Esophagus squamous epithelium (tissue), 5 donors: ENCODE measurements at regions not wholly inside any gene's neighbourhood (a gene's known extent, or its start where the extent isn't known, plus 50 kb on each side); places are given as distances from the start of the nearest gene placed in this dataset.
A peak's percentile ranks its signal among the peaks of the same experiment; 100 is the strongest.

ENCODE experiments used
- DNase-seq: peaks from one replicate; lab custom pipeline; 2025; lab: John Stamatoyannopoulos, UW
- H3K27ac ChIP-seq, 4 donors: fragments of 200-600 bp; sonication (generic); one replicate each; pipeline ENCODE4 v1.5.1; 2016 to 2019; ENCODE audit warnings: mild to moderate bottlenecking in 1 of 4
- H3K27me3 ChIP-seq, 4 donors: fragments of 200-600 bp; sonication (generic); 1 replicate in 3 of 4; 2 replicates in 1 of 4; pipeline versions ENCODE4 v1.5.1 to v1.6.0; 2017 to 2021; ENCODE audit warnings: antibody characterized with exemption in 1 of 4
- H3K36me3 ChIP-seq, 3 donors: fragments of 200-600 bp; sonication (generic); one replicate each; pipeline ENCODE4 v1.5.1; 2016 to 2019
- H3K4me1 ChIP-seq, 3 donors: fragments of 200-600 bp; sonication (generic); one replicate each; pipeline ENCODE4 v1.5.1; 2017 to 2019
- H3K4me3 ChIP-seq, 4 donors: fragments of 200-600 bp; sonication (generic); 1 replicate in 3 of 4; 2 replicates in 1 of 4; pipeline ENCODE4 v1.5.1; 2016 to 2019; ENCODE audit warnings: mild to moderate bottlenecking in 2 of 4, moderate library complexity in 1 of 4
- H3K9me3 ChIP-seq, 3 donors: fragments of 200-600 bp; sonication (generic); one replicate each; pipeline ENCODE4 v1.5.1; 2016 to 2019
- CTCF ChIP-seq, 6 experiments: fragments of 450-650 bp in 4 of 6; fragments of 200-600 bp in 2 of 6; sonication (generic) in 2 of 6; IDR thresholded peaks; one replicate each; pipeline ENCODE4 v1.5.1; 2016 to 2019; ENCODE audit warnings: antibody characterized with exemption in 6 of 6, mild to moderate bottlenecking in 4 of 6, moderate library complexity in 4 of 6
- POLR2A ChIP-seq, 4 donors: fragments of 450-650 bp; IDR thresholded peaks; one replicate each; pipeline ENCODE4 v1.6.1; 2017; ENCODE audit warnings: antibody characterized with exemption in 4 of 4, mild to moderate bottlenecking in 4 of 4, moderate library complexity in 3 of 4
- WGBS, 2 donors: methylation state at CpG; one replicate each; pipeline ENCODE4 v1.1.5; 2018; 5-methylcytosine and 5-hydroxymethylcytosine counted together
- intact Hi-C: fragments of 100-400 bp; cut with DNase I; formaldehyde crosslinking; loops from one replicate; pipeline ENCODE4 v1.15.0; 2022
- donor health status: DM: yes; HTN: yes; CAD: no.

GRCh38 chrX:37904833-37905232, 57.5 kb upstream of the DYNLT3 start:
- H3K27me3 ChIP-seq, result peaks cover 0 to 21% (median 0%) of the 10 kb centered on the region in 4 donors
- 77% methylated on average over 2 of the region's 2 CpGs; no CpG with 5 or more reads in 1 of the 2 donors for WGBS, 2 donors
- DNase-seq, result no peak
- no peaks in the 10 kb centered on the region for H3K9me3 ChIP-seq
- no peaks in the 10 kb centered on the region for H3K36me3 ChIP-seq
- H3K4me3 ChIP-seq, result no peak overlapping the region
- peaks cover 0 to 8% (median 0%) of the 10 kb centered on the region in 3 donors for H3K4me1 ChIP-seq
- no peak overlapping the region for H3K27ac ChIP-seq
- intact Hi-C loops, result no loop called here
- TF ChIP-seq POLR2A (IDR thresholded peaks at IDR 0.05), result no peak
- no peak for TF ChIP-seq CTCF (IDR thresholded peaks at IDR 0.05)

- intact Hi-C loops, result no loop called here
- Histone ChIP-seq H3K27me3 (peaks cover 0 to 21% (median 0%) of the 10 kb centered on the region in 4 donors), H3K4me3 (peak overlapping the region in 1 of 4 donors; percentile 18), H3K36me3 (no peaks in the 10 kb centered on the region), H3K27ac (no peak overlapping the region), H3K4me1 (peaks cover 0 to 8% (median 0%) of the 10 kb centered on the region in 3 donors), H3K9me3 (no peaks in the 10 kb centered on the region)
- no peak for DNase-seq
- 0 to 40% methylated on average over 2 to 7 of the region's 36 CpGs for WGBS, 2 donors
- TF ChIP-seq CTCF (IDR thresholded peaks at IDR 0.05) (no peak), POLR2A (IDR thresholded peaks at IDR 0.05) (no peak)
Measured at GRCh38 chrX:37905436-37906147, 58.2 kb upstream of the DYNLT3 start.

- whole genome bisulfite sequencing, 2 donors, result 26 to 57% methylated on average over 10 to 11 of the region's 11 CpGs
- H3K27ac ChIP-seq, result no peak overlapping the region
- H3K4me3 ChIP-seq, result no peak overlapping the region
- TF ChIP-seq CTCF (IDR thresholded peaks at IDR 0.05) (no peak), POLR2A (IDR thresholded peaks at IDR 0.05) (no peak)
- intact Hi-C loops, result no loop called here
- H3K9me3 ChIP-seq, result no peaks in the 10 kb centered on the region
- peaks cover 0 to 8% (median 0%) of the 10 kb centered on the region in 3 donors for H3K4me1 ChIP-seq
- no peak for DNase-seq
- H3K27me3 ChIP-seq, result peaks cover 0 to 21% (median 0%) of the 10 kb centered on the region in 4 donors
- no peaks in the 10 kb centered on the region for H3K36me3 ChIP-seq
Measured at GRCh38 chrX:37906357-37906756, 59.0 kb upstream of the DYNLT3 start.

GRCh38 chrX:37910186-37910585, 62.8 kb upstream of the DYNLT3 start:
- WGBS, 2 donors, result 90 to 100% methylated on average over 1 of the region's 1 CpG
- Histone ChIP-seq H3K27me3 (peaks cover 0 to 19% (median 0%) of the 10 kb centered on the region in 4 donors), H3K27ac (no peak overlapping the region), H3K4me1 (peaks cover 0 to 8% (median 0%) of the 10 kb centered on the region in 3 donors), H3K9me3 (no peaks in the 10 kb centered on the region), H3K36me3 (no peaks in the 10 kb centered on the region), H3K4me3 (no peak overlapping the region)
- intact Hi-C loops, result no loop called here
- no peak for DNase-seq
- TF ChIP-seq POLR2A (IDR thresholded peaks at IDR 0.05), result no peak

GRCh38 chrX:37912304-37912703, 64.9 kb upstream of the DYNLT3 start:
- TF ChIP-seq CTCF (IDR thresholded peaks at IDR 0.05) (no peak), POLR2A (IDR thresholded peaks at IDR 0.05) (no peak)
- Histone ChIP-seq H3K9me3 (no peaks in the 10 kb centered on the region), H3K36me3 (no peaks in the 10 kb centered on the region), H3K27ac (no peak overlapping the region), H3K4me1 (no peaks in the 10 kb centered on the region), H3K4me3 (no peak overlapping the region), H3K27me3 (no peaks in the 10 kb centered on the region)
- intact Hi-C loops, result no loop called here
- no peak for DNase-seq
- 60 to 74% methylated on average over 3 of the region's 3 CpGs for WGBS, 2 donors
